ENCODE measurements at regions not wholly inside any gene's neighbourhood (a gene's known extent, or its start where the extent isn't known, plus 50 kb on each side); places are given as distances from the start of the nearest gene placed in this dataset.

DNA sequence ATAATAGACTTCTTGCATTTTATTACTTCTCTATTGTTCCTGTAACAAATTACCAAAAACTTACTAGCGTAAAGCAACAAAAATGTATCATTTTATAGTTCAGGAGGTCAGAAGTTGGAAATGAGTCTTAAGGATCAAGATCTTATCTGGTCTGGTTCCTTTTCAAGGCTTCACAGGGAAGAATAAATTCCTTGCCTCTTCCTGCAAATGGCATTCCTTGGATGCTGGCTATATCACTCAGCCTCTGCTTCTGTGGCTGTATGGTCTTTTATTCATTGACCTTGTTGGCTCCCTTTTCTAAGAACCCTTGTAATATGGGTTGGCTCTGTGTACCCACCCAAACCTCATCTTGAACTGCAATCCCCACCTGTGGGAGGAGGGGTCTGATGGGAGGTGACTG, 478.4 kb upstream of the THBS1 start:
- TF ChIP-seq POLR2AphosphoS5 (IDR thresholded peaks at IDR 0.05) (no peak), CTCF (IDR thresholded peaks at IDR 0.05 in 8 of 11, conservative IDR thresholded peaks at IDR 0.05 in 3 of 11) (no peak)

All from spleen (tissue), 7 donors.